Omental fat pad (tissue), 3 donors: ENCODE measurements at regions not wholly inside any gene's neighbourhood (a gene's known extent, or its start where the extent isn't known, plus 50 kb on each side); places are given as distances from the start of the nearest gene placed in this dataset.

Source experiments
- ATAC-seq: fragments of 150-250 bp; one replicate; pipeline ENCODE4 v1.9.1; 2016; ENCODE audit warnings: mild to moderate bottlenecking, moderate library complexity; ENCODE audit not compliant: low FRiP score
- DNase-seq: peaks from one replicate; pipeline ENCODE4 v3.0.0-alpha.2; 2019; ENCODE audit warnings: low spot score
- CTCF ChIP-seq, 3 donors: fragments of 450-650 bp; IDR thresholded peaks; one replicate each; pipeline ENCODE4 v1.5.1; 2016 to 2017; ENCODE audit warnings: antibody characterized with exemption in 3 of 3, mild to moderate bottlenecking in 3 of 3, moderate library complexity in 2 of 3

GRCh38 chr12:22865822-22866221, 240.9 kb downstream of the ETNK1 start:
- DNase-seq (no peak), ATAC-seq (no peak)
- no peak for TF ChIP-seq CTCF (IDR thresholded peaks at IDR 0.05)

GRCh38 chr12:22866406-22866805, 241.4 kb downstream of the ETNK1 start:
- TF ChIP-seq CTCF (IDR thresholded peaks at IDR 0.05), result no peak
- no peak for ATAC-seq
- DNase-seq, result no peak

- no peak for DNase-seq
- no peak for TF ChIP-seq CTCF (IDR thresholded peaks at IDR 0.05)
- no peak for ATAC-seq
Observed at GRCh38 chr12:22874151-22874550, 249.2 kb downstream of the ETNK1 start.

- no peak for DNase-seq
- TF ChIP-seq CTCF (IDR thresholded peaks at IDR 0.05), result no peak
- no peak for ATAC-seq
Observed at GRCh38 chr12:22876262-22876661, 251.3 kb downstream of the ETNK1 start.

GRCh38 chr12:22879203-22879602, 254.2 kb downstream of the ETNK1 start:
- ATAC-seq (no peak), DNase-seq (no peak)

GRCh38 chr12:22880331-22880730, 255.4 kb downstream of the ETNK1 start:
- no peak for TF ChIP-seq CTCF (IDR thresholded peaks at IDR 0.05)
- no peak for ATAC-seq

More at GRCh38 chr12:22879203-22879602, 254.2 kb downstream of the ETNK1 start:
- no peak for TF ChIP-seq CTCF (IDR thresholded peaks at IDR 0.05)

GRCh38 chr12:22880807-22881206, 255.8 kb downstream of the ETNK1 start:
- no peak for ATAC-seq
- no peak for DNase-seq
- TF ChIP-seq CTCF (IDR thresholded peaks at IDR 0.05), result no peak

More at GRCh38 chr12:22880331-22880730, 255.4 kb downstream of the ETNK1 start:
- DNase-seq, result no peak
